ENCODE measurements at regions not wholly inside any gene's neighbourhood (a gene's known extent, or its start where the extent isn't known, plus 50 kb on each side); places are given as distances from the start of the nearest gene placed in this dataset.

GRCh38 chr2:166661391-166661790 lies 167.3 kb upstream of the SCN7A start:
- TF ChIP-seq POLR2A (IDR thresholded peaks at IDR 0.05) = no peak
- TF ChIP-seq CTCF (IDR thresholded peaks at IDR 0.05) = no peak
